Lower leg skin (tissue), 3 donors: ENCODE measurements at regions not wholly inside any gene's neighbourhood (a gene's known extent, or its start where the extent isn't known, plus 50 kb on each side); places are given as distances from the start of the nearest gene placed in this dataset.
"Not testable (repeated sequence)": the region's sequence is repeated elsewhere in the genome, so short reads cannot be mapped to it uniquely, and the experiment has no call there.

Experiments
- POLR2A ChIP-seq, 2 donors: fragments of 450-650 bp; IDR thresholded peaks; one replicate each; pipeline ENCODE4 v1.6.1; 2016 to 2017; ENCODE audit warnings: antibody characterized with exemption in 2 of 2, mild to moderate bottlenecking in 1 of 2, moderate library complexity in 1 of 2
- TF ChIP-seq, protein P1 (sequence below), 3 donors: fragments of 450-650 bp; IDR thresholded peaks; one replicate each; pipeline ENCODE4 v1.5.1; 2016; ENCODE audit warnings: antibody characterized with exemption in 3 of 3, mild to moderate bottlenecking in 3 of 3, moderate library complexity in 2 of 3

DNA sequence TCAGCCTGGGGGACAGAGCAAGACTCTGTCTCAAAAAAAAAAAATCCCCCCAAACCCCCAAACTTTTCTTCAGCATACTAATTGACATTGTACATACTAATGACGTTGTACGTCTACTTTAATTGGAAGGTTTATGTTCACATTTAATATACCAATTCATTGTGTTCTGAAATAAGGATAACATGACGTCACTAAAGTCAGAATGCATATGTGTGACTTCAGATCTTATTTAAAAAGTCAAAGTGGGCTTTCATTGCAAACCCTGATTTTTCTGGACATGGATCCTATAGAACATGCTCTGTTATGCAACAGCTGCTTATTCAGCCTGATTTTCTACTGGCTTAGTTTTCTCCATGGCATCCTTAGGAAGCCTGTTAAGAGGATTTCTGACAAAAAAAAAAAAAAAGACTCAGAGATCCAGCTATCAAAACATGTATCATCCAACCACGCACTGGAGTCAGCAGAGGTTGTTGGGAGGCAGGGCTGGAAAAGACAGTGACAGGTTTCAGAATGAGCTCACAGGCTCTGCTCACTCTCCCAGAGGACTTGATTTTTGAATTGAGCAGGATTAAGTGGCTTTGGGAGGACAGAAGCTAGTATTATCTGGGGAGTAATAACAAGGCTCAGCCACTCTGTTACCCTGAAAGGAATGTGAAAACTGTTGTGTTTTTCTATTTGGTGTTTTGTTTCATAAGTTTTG lies 1472.0 kb downstream of the KHDRBS2 start:
- TF ChIP-seq, protein P1, sequence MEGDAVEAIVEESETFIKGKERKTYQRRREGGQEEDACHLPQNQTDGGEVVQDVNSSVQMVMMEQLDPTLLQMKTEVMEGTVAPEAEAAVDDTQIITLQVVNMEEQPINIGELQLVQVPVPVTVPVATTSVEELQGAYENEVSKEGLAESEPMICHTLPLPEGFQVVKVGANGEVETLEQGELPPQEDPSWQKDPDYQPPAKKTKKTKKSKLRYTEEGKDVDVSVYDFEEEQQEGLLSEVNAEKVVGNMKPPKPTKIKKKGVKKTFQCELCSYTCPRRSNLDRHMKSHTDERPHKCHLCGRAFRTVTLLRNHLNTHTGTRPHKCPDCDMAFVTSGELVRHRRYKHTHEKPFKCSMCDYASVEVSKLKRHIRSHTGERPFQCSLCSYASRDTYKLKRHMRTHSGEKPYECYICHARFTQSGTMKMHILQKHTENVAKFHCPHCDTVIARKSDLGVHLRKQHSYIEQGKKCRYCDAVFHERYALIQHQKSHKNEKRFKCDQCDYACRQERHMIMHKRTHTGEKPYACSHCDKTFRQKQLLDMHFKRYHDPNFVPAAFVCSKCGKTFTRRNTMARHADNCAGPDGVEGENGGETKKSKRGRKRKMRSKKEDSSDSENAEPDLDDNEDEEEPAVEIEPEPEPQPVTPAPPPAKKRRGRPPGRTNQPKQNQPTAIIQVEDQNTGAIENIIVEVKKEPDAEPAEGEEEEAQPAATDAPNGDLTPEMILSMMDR (IDR thresholded peaks at IDR 0.05), result not testable (repeated sequence)
- not testable (repeated sequence) for TF ChIP-seq POLR2A (IDR thresholded peaks at IDR 0.05)
